ENCODE measurements at regions not wholly inside any gene's neighbourhood (a gene's known extent, or its start where the extent isn't known, plus 50 kb on each side); places are given as distances from the start of the nearest gene placed in this dataset.

GRCh38 chr20:24131684-24132083, 143.1 kb upstream of the GGTLC1 start:
- DNase-seq (ENCODE audit: low spot score) = no peak
- in situ Hi-C loops (cut with MboI; ENCODE audit: low sequenced_read_pairs, unreplicated experiment) = no loop called here
- TF ChIP-seq CTCF (IDR thresholded peaks at IDR 0.05; ENCODE audit: borderline replicate concordance, control extremely low read depth, extremely low read depth, insufficient read depth, missing control alignments) = no peak

GRCh38 chr20:24131281-24131680, 142.7 kb upstream of the GGTLC1 start:
- no peak for TF ChIP-seq CTCF (IDR thresholded peaks at IDR 0.05; ENCODE audit: borderline replicate concordance, control extremely low read depth, extremely low read depth, insufficient read depth, missing control alignments)
- DNase-seq (ENCODE audit: low spot score) = no peak
- in situ Hi-C loops (cut with MboI; ENCODE audit: low sequenced_read_pairs, unreplicated experiment) = no loop called here

DNA sequence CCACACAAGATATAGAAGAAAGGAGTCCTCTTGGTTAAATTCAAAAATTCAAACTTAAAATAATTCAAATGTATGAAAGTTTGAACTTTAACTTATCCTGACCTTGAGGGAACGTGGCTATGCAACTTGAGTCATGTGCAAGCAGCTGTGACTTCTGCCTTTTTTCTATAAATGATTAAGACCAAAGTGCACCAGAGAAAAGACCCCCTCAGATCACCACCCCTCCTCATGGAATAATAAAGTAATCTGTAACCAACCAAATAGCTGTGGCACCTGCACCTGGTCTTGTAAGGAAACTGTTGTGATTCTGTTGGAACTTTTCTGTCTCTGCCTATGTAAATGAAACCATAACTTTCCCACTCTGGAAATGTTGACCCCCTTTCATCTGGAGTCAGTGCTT, 141.1 kb upstream of the GGTLC1 start:
- DNase-seq (ENCODE audit: low spot score) = no peak
- in situ Hi-C loops (cut with MboI; ENCODE audit: low sequenced_read_pairs, unreplicated experiment) = no loop called here
- TF ChIP-seq CTCF (IDR thresholded peaks at IDR 0.05; ENCODE audit: borderline replicate concordance, control extremely low read depth, extremely low read depth, insufficient read depth, missing control alignments) = no peak

- in situ Hi-C loops (cut with MboI; ENCODE audit: low sequenced_read_pairs, unreplicated experiment) = no loop called here
- TF ChIP-seq CTCF (IDR thresholded peaks at IDR 0.05; ENCODE audit: borderline replicate concordance, control extremely low read depth, extremely low read depth, insufficient read depth, missing control alignments) = no peak
- no peak for DNase-seq (ENCODE audit: low spot score)
These were observed 136.5 kb upstream of the GGTLC1 start for GRCh38 chr20:24124951-24125650.

GRCh38 chr20:24124003-24124402, 135.4 kb upstream of the GGTLC1 start:
- in situ Hi-C loops (cut with MboI; ENCODE audit: low sequenced_read_pairs, unreplicated experiment) = no loop called here
- TF ChIP-seq CTCF (IDR thresholded peaks at IDR 0.05; ENCODE audit: borderline replicate concordance, control extremely low read depth, extremely low read depth, insufficient read depth, missing control alignments) = no peak
- no peak for DNase-seq (ENCODE audit: low spot score)

DNA sequence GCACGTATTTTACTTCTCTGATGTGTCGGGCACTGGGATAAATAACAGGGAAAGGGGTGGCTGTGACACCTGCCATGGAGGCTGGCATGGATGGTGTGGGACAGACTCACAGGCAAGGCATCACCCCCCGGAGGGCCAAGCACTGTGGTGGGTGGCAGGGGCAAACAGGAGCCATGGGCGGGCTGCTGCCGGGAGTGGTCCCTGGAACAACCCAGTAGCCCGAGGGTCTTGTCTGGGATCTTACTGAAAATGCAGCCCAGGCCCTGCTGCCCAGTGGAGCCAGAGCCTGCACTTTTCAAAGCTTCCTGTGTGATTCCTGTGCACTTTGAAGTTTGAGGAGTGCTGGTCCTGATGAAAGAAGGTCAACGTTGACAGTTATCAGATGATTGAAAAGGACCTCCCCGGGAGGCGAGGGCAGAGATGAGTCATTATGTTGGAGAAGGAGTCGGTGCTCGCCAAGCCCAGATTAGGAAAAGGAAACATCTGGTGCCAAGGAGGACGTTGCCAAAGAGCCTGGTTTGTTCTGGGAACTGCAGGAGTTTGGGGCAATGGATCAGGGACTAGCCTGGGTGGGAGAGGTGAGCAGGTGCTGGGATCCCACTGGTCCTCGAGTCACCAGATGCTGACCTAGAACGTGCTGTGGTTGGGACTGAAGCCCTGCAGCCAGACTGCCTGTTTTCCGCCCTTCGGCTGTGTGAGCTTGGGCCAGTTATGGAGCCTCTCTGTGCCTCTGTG, 130.0 kb upstream of the GGTLC1 start:
- in situ Hi-C loops (cut with MboI; ENCODE audit: low sequenced_read_pairs, unreplicated experiment) = no loop called here
- DNase-seq (ENCODE audit: low spot score) = no peak
- no peak for TF ChIP-seq CTCF (IDR thresholded peaks at IDR 0.05; ENCODE audit: borderline replicate concordance, control extremely low read depth, extremely low read depth, insufficient read depth, missing control alignments)

Measured in GM13976 (cell line).